Stomach (tissue), 4 donors: ENCODE measurements at regions not wholly inside any gene's neighbourhood (a gene's known extent, or its start where the extent isn't known, plus 50 kb on each side); places are given as distances from the start of the nearest gene placed in this dataset.

Source experiments
- POLR2A ChIP-seq, 4 donors: fragments of 450-650 bp; IDR thresholded peaks; one replicate each; pipeline ENCODE4 v1.6.1; 2016; ENCODE audit warnings: antibody characterized with exemption in 4 of 4, control low read depth in 2 of 4, mild to moderate bottlenecking in 1 of 4, moderate library complexity in 1 of 4
- POLR2AphosphoS5 ChIP-seq, 3 donors: sonication (generic); formaldehyde crosslinking; IDR thresholded peaks; one replicate each; pipeline ENCODE4 v1.6.1; 2016; ENCODE audit warnings: antibody characterized with exemption in 3 of 3
- TF ChIP-seq, protein P1 (sequence below), 7 experiments: fragments of 450-650 bp in 4 of 7; fragments of 200-600 bp in 3 of 7; sonication (generic) in 3 of 7; IDR thresholded peaks; one replicate each; pipeline ENCODE4 v1.5.1; 2016 to 2019; ENCODE audit warnings: antibody characterized with exemption in 7 of 7, control low read depth in 2 of 7, mild to moderate bottlenecking in 1 of 7

DNA sequence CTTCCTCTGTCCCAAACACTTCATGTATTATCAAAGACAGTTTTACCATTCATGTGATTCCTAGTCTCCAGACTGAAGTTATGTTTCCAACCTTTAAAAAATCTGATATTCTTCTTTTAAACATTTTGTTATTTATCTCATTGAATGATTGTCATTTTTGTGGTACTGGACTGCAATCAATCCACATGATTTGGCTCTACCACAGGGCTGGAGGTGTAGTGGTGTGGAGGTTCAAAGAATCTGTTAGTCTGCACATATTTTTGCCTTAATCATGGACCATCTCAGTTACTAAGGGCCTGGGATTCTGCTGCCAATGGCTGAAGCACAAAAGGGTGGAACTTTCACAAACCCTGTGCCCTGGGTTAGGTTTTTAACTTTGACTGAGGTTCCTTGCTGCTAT is 164.1 kb upstream of the JAG1 start:
- TF ChIP-seq POLR2AphosphoS5 (IDR thresholded peaks at IDR 0.05) (no peak), POLR2A (IDR thresholded peaks at IDR 0.05) (no peak)
- TF ChIP-seq, protein P1, sequence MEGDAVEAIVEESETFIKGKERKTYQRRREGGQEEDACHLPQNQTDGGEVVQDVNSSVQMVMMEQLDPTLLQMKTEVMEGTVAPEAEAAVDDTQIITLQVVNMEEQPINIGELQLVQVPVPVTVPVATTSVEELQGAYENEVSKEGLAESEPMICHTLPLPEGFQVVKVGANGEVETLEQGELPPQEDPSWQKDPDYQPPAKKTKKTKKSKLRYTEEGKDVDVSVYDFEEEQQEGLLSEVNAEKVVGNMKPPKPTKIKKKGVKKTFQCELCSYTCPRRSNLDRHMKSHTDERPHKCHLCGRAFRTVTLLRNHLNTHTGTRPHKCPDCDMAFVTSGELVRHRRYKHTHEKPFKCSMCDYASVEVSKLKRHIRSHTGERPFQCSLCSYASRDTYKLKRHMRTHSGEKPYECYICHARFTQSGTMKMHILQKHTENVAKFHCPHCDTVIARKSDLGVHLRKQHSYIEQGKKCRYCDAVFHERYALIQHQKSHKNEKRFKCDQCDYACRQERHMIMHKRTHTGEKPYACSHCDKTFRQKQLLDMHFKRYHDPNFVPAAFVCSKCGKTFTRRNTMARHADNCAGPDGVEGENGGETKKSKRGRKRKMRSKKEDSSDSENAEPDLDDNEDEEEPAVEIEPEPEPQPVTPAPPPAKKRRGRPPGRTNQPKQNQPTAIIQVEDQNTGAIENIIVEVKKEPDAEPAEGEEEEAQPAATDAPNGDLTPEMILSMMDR (IDR thresholded peaks at IDR 0.05), result no peak
